H9 (cell line): ENCODE measurements at regions not wholly inside any gene's neighbourhood (a gene's known extent, or its start where the extent isn't known, plus 50 kb on each side); places are given as distances from the start of the nearest gene placed in this dataset.

Source experiments
- DNase-seq: peaks from one replicate; pipeline ENCODE4 v3.0.0-alpha.2; 2017
- H2AFZ ChIP-seq: one replicate; pipeline ENCODE4 v1.6.1; 2013; ENCODE audit warnings: mild to moderate bottlenecking, low read length, control low read depth, moderate library complexity
- H2AK5ac ChIP-seq: 2 replicates; pipeline ENCODE4 v1.6.1; 2013; ENCODE audit warnings: low read length, control low read depth, mixed read lengths; ENCODE audit not compliant: insufficient read length
- H2BK120ac ChIP-seq: one replicate; pipeline ENCODE4 v1.6.1; 2013; ENCODE audit warnings: low read depth, mild to moderate bottlenecking, low read length, control low read depth, inconsistent platforms; ENCODE audit not compliant: poor library complexity, severe bottlenecking
- H2BK12ac ChIP-seq: 2 replicates; pipeline ENCODE4 v1.6.1; 2013; ENCODE audit warnings: low read length, control low read depth, mixed read lengths, low read depth; ENCODE audit not compliant: insufficient read length
- H2BK15ac ChIP-seq: 2 replicates; pipeline ENCODE4 v1.6.1; 2013; ENCODE audit warnings: low read depth, low read length, control low read depth
- H2BK20ac ChIP-seq: one replicate; pipeline ENCODE4 v1.6.1; 2013; ENCODE audit warnings: low read depth, mild to moderate bottlenecking, low read length, control low read depth, inconsistent platforms; ENCODE audit not compliant: poor library complexity, severe bottlenecking
- H2BK5ac ChIP-seq: 2 replicates; pipeline ENCODE4 v1.6.1; 2013; ENCODE audit warnings: low read length, control low read depth, mixed read lengths; ENCODE audit not compliant: insufficient read length
- H3K14ac ChIP-seq: 2 replicates; pipeline ENCODE4 v1.6.1; 2013; ENCODE audit warnings: low read length, control low read depth; ENCODE audit not compliant: insufficient read depth
- H3K18ac ChIP-seq: 2 replicates; pipeline ENCODE4 v1.6.1; 2013; ENCODE audit warnings: low read depth, mild to moderate bottlenecking, mixed read lengths, low read length, control low read depth; ENCODE audit not compliant: insufficient read length
- H3K23ac ChIP-seq: 2 replicates; pipeline ENCODE4 v1.6.1; 2013; ENCODE audit warnings: low read length, control low read depth, mixed read lengths, low read depth; ENCODE audit not compliant: insufficient read length
- H3K23me2 ChIP-seq: 2 replicates; pipeline ENCODE4 v1.6.1; 2013; ENCODE audit warnings: low read depth, mild to moderate bottlenecking, mixed read lengths, low read length, control low read depth; ENCODE audit not compliant: insufficient read length, poor library complexity, severe bottlenecking
- H3K27ac ChIP-seq: 2 replicates; pipeline ENCODE4 v1.5.1; 2013; ENCODE audit warnings: low read length, control low read depth, mixed read lengths, low read depth; ENCODE audit not compliant: insufficient read length
- H3K27me3 ChIP-seq: 2 replicates; pipeline ENCODE4 v1.6.1; 2013; ENCODE audit warnings: low read length, control low read depth, inconsistent platforms; ENCODE audit not compliant: insufficient read depth
- H3K4ac ChIP-seq: 2 replicates; pipeline ENCODE4 v1.6.1; 2013; ENCODE audit warnings: low read depth, mild to moderate bottlenecking, control low read depth, inconsistent platforms, low read length, moderate library complexity
- H3K4me1 ChIP-seq: 2 replicates; pipeline ENCODE4 v1.6.1; 2013; ENCODE audit warnings: low read length, control low read depth, inconsistent platforms; ENCODE audit not compliant: insufficient read depth
- H3K4me2 ChIP-seq: 2 replicates; pipeline ENCODE4 v1.6.1; 2013; ENCODE audit warnings: low read length, control low read depth, mixed read lengths; ENCODE audit not compliant: insufficient read length, insufficient read depth
- H3K56ac ChIP-seq: 2 replicates; pipeline ENCODE4 v1.6.1; 2013; ENCODE audit warnings: low read depth, mild to moderate bottlenecking, mixed read lengths, low read length, control low read depth; ENCODE audit not compliant: insufficient read length
- H3K79me1 ChIP-seq: 2 replicates; pipeline ENCODE4 v1.6.1; 2013; ENCODE audit warnings: low read depth, mild to moderate bottlenecking, moderate library complexity, low read length, control low read depth, inconsistent platforms; ENCODE audit not compliant: insufficient read depth, poor library complexity, severe bottlenecking
- H3K79me2 ChIP-seq: 2 replicates; pipeline ENCODE4 v1.6.1; 2013; ENCODE audit warnings: low read length, control low read depth, inconsistent platforms; ENCODE audit not compliant: insufficient read depth
- H3K9ac ChIP-seq: 2 replicates; pipeline ENCODE4 v1.6.1; 2013; ENCODE audit warnings: low read length, control low read depth, mixed read lengths; ENCODE audit not compliant: insufficient read length; ENCODE audit errors: extremely low read depth
- H3K9me3 ChIP-seq: one replicate; pipeline ENCODE4 v1.6.1; 2013; ENCODE audit warnings: low read depth, low read length, inconsistent platforms; ENCODE audit not compliant: control insufficient read depth
- H3T11ph ChIP-seq: one replicate; pipeline ENCODE4 v1.6.1; 2013; ENCODE audit warnings: mild to moderate bottlenecking, low read length, control low read depth, inconsistent platforms
- H4K20me1 ChIP-seq: one replicate; pipeline ENCODE4 v1.6.1; 2013; ENCODE audit not compliant: control insufficient read depth, insufficient read length, insufficient read depth
- H4K5ac ChIP-seq: 2 replicates; pipeline ENCODE4 v1.6.1; 2013; ENCODE audit warnings: low read depth, mild to moderate bottlenecking, mixed read lengths, low read length, control low read depth; ENCODE audit not compliant: insufficient read length
- H4K8ac ChIP-seq: replicated peaks from 2 replicates; pipeline ENCODE4 v1.6.1; 2013; ENCODE audit warnings: low read length, control low read depth, mixed read lengths, low read depth; ENCODE audit not compliant: insufficient read length
- H4K91ac ChIP-seq: 2 replicates; pipeline ENCODE4 v1.6.1; 2013; ENCODE audit warnings: low read depth, mild to moderate bottlenecking, moderate library complexity, mixed read lengths, low read length, control low read depth; ENCODE audit not compliant: insufficient read length
- H3K27ac Mint-ChIP-seq, 3 experiments: 2 replicates in 2 of 3; 3 replicates in 1 of 3; pipeline ENCODE4 v1.8.0; 2020 to 2021; ENCODE audit warnings: mixed read lengths in 3 of 3, mild to moderate bottlenecking in 1 of 3, moderate library complexity in 1 of 3
- H3K27me3 Mint-ChIP-seq: 2 replicates; pipeline ENCODE4 v1.8.0; 2021; ENCODE audit warnings: low read depth, mild to moderate bottlenecking, moderate library complexity, mixed read lengths
- H3K36me3 Mint-ChIP-seq, 3 experiments: 2 replicates in 2 of 3; 3 replicates in 1 of 3; pipeline ENCODE4 v1.8.0; 2020 to 2021; ENCODE audit warnings: low read depth in 3 of 3, mixed read lengths in 3 of 3; ENCODE audit not compliant: insufficient read depth in 1 of 3
- H3K4me1 Mint-ChIP-seq, 2 experiments: 2 replicates each; pipeline ENCODE4 v1.8.0; 2020; ENCODE audit warnings: mixed read lengths in 2 of 2
- H3K4me3 Mint-ChIP-seq, 2 experiments: 2 replicates in 1 of 2; 3 replicates in 1 of 2; pipeline ENCODE4 v1.8.0; 2020 to 2021; ENCODE audit warnings: mild to moderate bottlenecking in 2 of 2, mixed read lengths in 2 of 2, moderate library complexity in 1 of 2
- H3K9me3 Mint-ChIP-seq, 2 experiments: 2 replicates in 1 of 2; 3 replicates in 1 of 2; pipeline ENCODE4 v1.8.0; 2020; ENCODE audit warnings: mild to moderate bottlenecking in 2 of 2, mixed read lengths in 2 of 2, moderate library complexity in 1 of 2
- WGBS: extraction: QIAGEN DNeasy Blood & Tissue Kit; methylation state at CpG from one replicate; pipeline ENCODE4 v1.1.7; 2013; ENCODE audit warnings: missing lambda C conversion rate, low lambda C conversion rate, mixed read lengths; ENCODE audit not compliant: insufficient read length; ENCODE audit errors: extremely low coverage; 5-methylcytosine and 5-hydroxymethylcytosine counted together
- TF ChIP-seq, protein P1 (sequence below): fragments of 200-600 bp; sonication (generic); conservative IDR thresholded peaks from 3 replicates; pipeline ENCODE4 v1.8.0; 2021; ENCODE audit warnings: antibody characterized with exemption, mild to moderate bottlenecking

DNA sequence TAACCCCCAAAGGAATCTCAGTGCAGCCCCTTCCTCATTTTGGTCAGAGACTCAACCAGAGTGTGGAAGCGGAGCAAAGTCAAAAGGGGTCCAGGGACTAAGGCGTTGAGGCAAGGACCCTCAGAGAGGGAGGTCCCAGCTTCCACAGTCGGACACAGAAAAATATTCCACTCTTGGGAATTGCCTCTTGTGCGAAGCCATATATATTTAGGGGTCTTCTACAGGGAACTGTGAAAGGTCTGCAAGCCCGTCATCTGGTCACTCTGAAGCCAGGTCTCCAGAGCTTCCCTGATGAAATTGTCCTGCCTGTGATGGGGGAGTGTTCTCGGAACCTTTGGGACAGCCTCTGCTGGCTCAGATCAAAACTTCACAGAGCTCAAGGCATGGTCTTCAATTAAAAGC is 160.8 kb downstream of the TBXT start:
- WGBS: no CpG with 5 or more reads among the region's 6 CpGs
- Mint-ChIP-seq H3K4me3 (no peak overlapping the region), H3K9me3 (no peaks in the 10 kb centered on the region; a peak in 1 of 5 replicates), H3K27me3 (peaks cover 81% of the 10 kb centered on the region), H3K36me3 (no peaks in the 10 kb centered on the region; a peak in 2 of 7 replicates), H3K4me1 (peaks cover 26 to 27% of the 10 kb centered on the region in 2 experiments), H3K27ac (no peak overlapping the region)
- Histone ChIP-seq H3K79me1 (no peaks in the 10 kb centered on the region), H3K14ac (no peak overlapping the region), H3K4me1 (no peaks in the 10 kb centered on the region), H2AFZ (no peak overlapping the region), H2BK15ac (no peak overlapping the region), H3K9ac (no peak overlapping the region), H3K9me3 (no peaks in the 10 kb centered on the region), H2AK5ac (no peak overlapping the region), H4K91ac (no peak overlapping the region), H2BK5ac (no peak overlapping the region), H3K23me2 (peaks cover 6% of the 10 kb centered on the region), H4K5ac (no peak overlapping the region), H2BK20ac (no peak overlapping the region), H2BK120ac (no peak overlapping the region), H3K27ac (no peak overlapping the region), H4K8ac (no peak overlapping the region), H3K56ac (no peak overlapping the region), H4K20me1 (no peaks in the 10 kb centered on the region), H3K27me3 (peaks cover 49% of the 10 kb centered on the region), H3K23ac (no peak overlapping the region), H3K4me2 (no peak overlapping the region), H2BK12ac (no peak overlapping the region), H3K18ac (no peak overlapping the region), H3K79me2 (no peaks in the 10 kb centered on the region), H3K4ac (no peak overlapping the region), H3T11ph (no peak overlapping the region)
- DNase-seq: no peak
- TF ChIP-seq, protein P1, sequence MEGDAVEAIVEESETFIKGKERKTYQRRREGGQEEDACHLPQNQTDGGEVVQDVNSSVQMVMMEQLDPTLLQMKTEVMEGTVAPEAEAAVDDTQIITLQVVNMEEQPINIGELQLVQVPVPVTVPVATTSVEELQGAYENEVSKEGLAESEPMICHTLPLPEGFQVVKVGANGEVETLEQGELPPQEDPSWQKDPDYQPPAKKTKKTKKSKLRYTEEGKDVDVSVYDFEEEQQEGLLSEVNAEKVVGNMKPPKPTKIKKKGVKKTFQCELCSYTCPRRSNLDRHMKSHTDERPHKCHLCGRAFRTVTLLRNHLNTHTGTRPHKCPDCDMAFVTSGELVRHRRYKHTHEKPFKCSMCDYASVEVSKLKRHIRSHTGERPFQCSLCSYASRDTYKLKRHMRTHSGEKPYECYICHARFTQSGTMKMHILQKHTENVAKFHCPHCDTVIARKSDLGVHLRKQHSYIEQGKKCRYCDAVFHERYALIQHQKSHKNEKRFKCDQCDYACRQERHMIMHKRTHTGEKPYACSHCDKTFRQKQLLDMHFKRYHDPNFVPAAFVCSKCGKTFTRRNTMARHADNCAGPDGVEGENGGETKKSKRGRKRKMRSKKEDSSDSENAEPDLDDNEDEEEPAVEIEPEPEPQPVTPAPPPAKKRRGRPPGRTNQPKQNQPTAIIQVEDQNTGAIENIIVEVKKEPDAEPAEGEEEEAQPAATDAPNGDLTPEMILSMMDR: no peak
